ENCODE measurements at regions not wholly inside any gene's neighbourhood (a gene's known extent, or its start where the extent isn't known, plus 50 kb on each side); places are given as distances from the start of the nearest gene placed in this dataset.

- 25% methylated on average over 1 of the region's 1 CpG for WGBS (ENCODE audit: insufficient coverage)
- Histone ChIP-seq H3K9ac (ENCODE audit: low read length) (no peak overlapping the region), H3K36me3 (replicated peaks in 1 of 2; ENCODE audit: control extremely low read depth in 1 of 2, control insufficient read depth in 1 of 2, extremely low read depth in 1 of 2, insufficient read depth in 2 of 2, low read length in 1 of 2) (no peaks in the 10 kb centered on the region), H3K79me2 (ENCODE audit: control insufficient read depth, insufficient read depth, low read length) (no peaks in the 10 kb centered on the region), H3K4me3 (ENCODE audit: control extremely low read depth in 1 of 5, extremely low read depth in 1 of 5, insufficient read depth in 1 of 5, low read depth in 2 of 5, low read length in 4 of 5) (no peak overlapping the region), H3K9me3 (ENCODE audit: control extremely low read depth in 1 of 3, control insufficient read depth in 2 of 3, insufficient read depth in 1 of 3, low read length in 2 of 3) (no peaks in the 10 kb centered on the region), H3K27ac (ENCODE audit: low read length in 2 of 2) (no peak overlapping the region), H2AFZ (ENCODE audit: insufficient read depth, low read depth, low read length, poor library complexity, severe bottlenecking) (no peak overlapping the region), H3K4me2 (replicated peaks; ENCODE audit: low read depth, low read length, poor library complexity, severe bottlenecking) (no peak overlapping the region), H3K4me1 (ENCODE audit: control insufficient read depth in 2 of 2, insufficient read depth in 2 of 2, low read length in 2 of 2) (no peaks in the 10 kb centered on the region), H4K20me1 (ENCODE audit: control insufficient read depth, insufficient read depth, low read length, poor library complexity, severe bottlenecking) (no peaks in the 10 kb centered on the region), H3K27me3 (replicated peaks in 1 of 4; ENCODE audit: control extremely low read depth in 1 of 4, control insufficient read depth in 3 of 4, insufficient read depth in 4 of 4, low read length in 3 of 4) (no peaks in the 10 kb centered on the region)
- Mint-ChIP-seq H3K27ac (no peak overlapping the region), H3K27me3 (no peaks in the 10 kb centered on the region), H3K4me1 (peaks cover 4% of the 10 kb centered on the region), H3K9me3 (ENCODE audit: insufficient read depth) (no peaks in the 10 kb centered on the region), H3K4me3 (no peak overlapping the region)
- TF ChIP-seq EZH2 (IDR thresholded peaks at IDR 0.05; ENCODE audit: borderline replicate concordance, insufficient read depth, low read depth, low read length, poor library complexity, severe bottlenecking) (no peak), CTCF (IDR thresholded peaks at IDR 0.05) (no peak)
- intact Hi-C loops (cut with micrococcal nuclease) = no loop called here
- DNase-seq (peak; percentile 31), ATAC-seq (ENCODE audit: low read depth) (peak; percentile 21)
- POLR2A ChIA-PET = no interaction called here
- CTCF ChIA-PET = interaction anchor here (1.0 kb wide), 1 partner anchor 14 kb away, joined by 3 read pairs; no protein-coding TSS in a partner anchor
Measured at GRCh38 chr2:65647249-65647842, 214.9 kb upstream of the SPRED2 start.

- ATAC-seq (ENCODE audit: low read depth) (no peak), DNase-seq (no peak)
- peaks cover 8% of the 10 kb centered on the region for H3K27me3 Mint-ChIP-seq
- intact Hi-C loops (cut with micrococcal nuclease) = no loop called here
- Histone ChIP-seq H3K27me3 (replicated peaks in 1 of 4; ENCODE audit: control extremely low read depth in 1 of 4, control insufficient read depth in 3 of 4, insufficient read depth in 4 of 4, low read length in 3 of 4) (peaks cover 0 to 8% (median 1%) of the 10 kb centered on the region in 4 experiments), H3K36me3 (replicated peaks in 1 of 2; ENCODE audit: control extremely low read depth in 1 of 2, control insufficient read depth in 1 of 2, extremely low read depth in 1 of 2, insufficient read depth in 2 of 2, low read length in 1 of 2) (no peaks in the 10 kb centered on the region), H3K9ac (ENCODE audit: low read length) (no peak overlapping the region), H3K4me3 (ENCODE audit: control extremely low read depth in 1 of 5, extremely low read depth in 1 of 5, insufficient read depth in 1 of 5, low read depth in 2 of 5, low read length in 4 of 5) (no peak overlapping the region), H3K79me2 (ENCODE audit: control insufficient read depth, insufficient read depth, low read length) (no peaks in the 10 kb centered on the region), H3K4me1 (ENCODE audit: control insufficient read depth in 2 of 2, insufficient read depth in 2 of 2, low read length in 2 of 2) (peaks cover 0 to 3% of the 10 kb centered on the region in 2 donors), H2AFZ (ENCODE audit: insufficient read depth, low read depth, low read length, poor library complexity, severe bottlenecking) (peak overlapping the region; percentile 72), H4K20me1 (ENCODE audit: control insufficient read depth, insufficient read depth, low read length, poor library complexity, severe bottlenecking) (no peaks in the 10 kb centered on the region), H3K9me3 (ENCODE audit: control extremely low read depth in 1 of 3, control insufficient read depth in 2 of 3, insufficient read depth in 1 of 3, low read length in 2 of 3) (no peaks in the 10 kb centered on the region), H3K4me2 (replicated peaks; ENCODE audit: low read depth, low read length, poor library complexity, severe bottlenecking) (peak overlapping the region; percentile 61), H3K27ac (ENCODE audit: low read length in 2 of 2) (no peak overlapping the region)
- no peak overlapping the region for H3K4me3 Mint-ChIP-seq
- ChIA-PET POLR2A (no interaction called here), CTCF (interaction anchor here (0.5 to 2.9 kb wide), 12 partner anchors 9 to 454 kb away, joined by 3 to 16 read pairs (median 4); no protein-coding TSS in a partner anchor)
- TF ChIP-seq EZH2 (IDR thresholded peaks at IDR 0.05; ENCODE audit: borderline replicate concordance, insufficient read depth, low read depth, low read length, poor library complexity, severe bottlenecking) (no peak), CTCF (IDR thresholded peaks at IDR 0.05) (peak; percentile 31)
- no peaks in the 10 kb centered on the region for H3K9me3 Mint-ChIP-seq (ENCODE audit: insufficient read depth)
- no peak overlapping the region for H3K27ac Mint-ChIP-seq
- H3K4me1 Mint-ChIP-seq = peaks cover 4% of the 10 kb centered on the region
- 84% methylated on average over 6 of the region's 8 CpGs for WGBS (ENCODE audit: insufficient coverage)
Measured at GRCh38 chr2:65640793-65641103, 208.3 kb upstream of the SPRED2 start.

Measured in B cell (primary cell).